HG03342 (cell line): ENCODE measurements at regions not wholly inside any gene's neighbourhood (a gene's known extent, or its start where the extent isn't known, plus 50 kb on each side); places are given as distances from the start of the nearest gene placed in this dataset.

ENCODE experiments used
- ATAC-seq: cut with Tn5 transposase; IDR thresholded peaks from one replicate; pipeline ENCODE4 v1.9.1; 2021; ENCODE audit warnings: mild to moderate bottlenecking, moderate library complexity; ENCODE audit not compliant: unreplicated experiment

GRCh38 chr5:159420940-159421339, 90.7 kb upstream of the IL12B start:
- ATAC-seq, result no peak

- no peak for ATAC-seq
These were observed 92.1 kb upstream of the IL12B start for GRCh38 chr5:159422361-159422760.

- ATAC-seq, result no peak
These were observed 92.6 kb upstream of the IL12B start for GRCh38 chr5:159422910-159423309.

GRCh38 chr5:159424123-159424522, 93.8 kb upstream of the IL12B start:
- ATAC-seq, result no peak

- no peak for ATAC-seq
These were observed 96.4 kb upstream of the IL12B start for GRCh38 chr5:159426694-159427093.

GRCh38 chr5:159427180-159428012, 97.1 kb upstream of the IL12B start:
- peak; percentile 79 for ATAC-seq

- no peak for ATAC-seq
These were observed 100.2 kb upstream of the IL12B start for GRCh38 chr5:159430361-159431012.

- no peak for ATAC-seq
These were observed 105.6 kb upstream of the IL12B start for GRCh38 chr5:159435855-159436254.

GRCh38 chr5:159438092-159438491, 107.8 kb upstream of the IL12B start:
- no peak for ATAC-seq

GRCh38 chr5:159439002-159439401, 108.7 kb upstream of the IL12B start:
- no peak for ATAC-seq

- peak; percentile 70 for ATAC-seq
These were observed 109.9 kb upstream of the IL12B start for GRCh38 chr5:159440235-159440634.

- ATAC-seq, result no peak
These were observed 110.7 kb upstream of the IL12B start for GRCh38 chr5:159440968-159441367.

- no peak for ATAC-seq
These were observed 111.2 kb upstream of the IL12B start for GRCh38 chr5:159441441-159441840.

- no peak for ATAC-seq
These were observed 112.0 kb upstream of the IL12B start for GRCh38 chr5:159442206-159442850.

GRCh38 chr5:159444441-159445082, 114.3 kb upstream of the IL12B start:
- ATAC-seq, result no peak

- no peak for ATAC-seq
These were observed 116.8 kb upstream of the IL12B start for GRCh38 chr5:159447116-159447515.

GRCh38 chr5:159448841-159449407, 118.6 kb upstream of the IL12B start:
- no peak for ATAC-seq

- ATAC-seq, result no peak
These were observed 119.6 kb upstream of the IL12B start for GRCh38 chr5:159449925-159450324.

- no peak for ATAC-seq
These were observed 120.1 kb upstream of the IL12B start for GRCh38 chr5:159450417-159450816.

GRCh38 chr5:159451197-159452052, 121.1 kb upstream of the IL12B start:
- no peak for ATAC-seq
